Mucosa of rectum (tissue), 2 donors: ENCODE measurements at regions not wholly inside any gene's neighbourhood (a gene's known extent, or its start where the extent isn't known, plus 50 kb on each side); places are given as distances from the start of the nearest gene placed in this dataset.

Experiments
- H3K27ac ChIP-seq, 2 donors: one replicate each; pipeline ENCODE4 v1.7.0; 2013; ENCODE audit warnings: inconsistent platforms in 2 of 2, low read depth in 2 of 2, low read length in 2 of 2
- H3K27me3 ChIP-seq, 2 donors: one replicate each; pipeline ENCODE4 v1.7.0; 2013; ENCODE audit warnings: low read length in 2 of 2; ENCODE audit not compliant: control insufficient read depth in 2 of 2, insufficient read depth in 2 of 2
- H3K36me3 ChIP-seq, 2 donors: one replicate each; pipeline ENCODE4 v1.7.0; 2013; ENCODE audit warnings: low read length in 2 of 2; ENCODE audit not compliant: control insufficient read depth in 2 of 2, insufficient read depth in 2 of 2
- H3K4me1 ChIP-seq, 2 donors: one replicate each; pipeline ENCODE4 v1.7.0; 2013; ENCODE audit warnings: low read length in 2 of 2, mild to moderate bottlenecking in 1 of 2; ENCODE audit not compliant: control insufficient read depth in 2 of 2, insufficient read depth in 2 of 2
- H3K4me3 ChIP-seq, 2 donors: one replicate each; pipeline ENCODE4 v1.7.0; 2013; ENCODE audit warnings: low read length in 2 of 2
- H3K9ac ChIP-seq, 2 donors: one replicate each; pipeline ENCODE4 v1.7.0; 2013; ENCODE audit warnings: low read length in 2 of 2, low read depth in 1 of 2, mild to moderate bottlenecking in 1 of 2
- H3K9me3 ChIP-seq, 2 donors: one replicate each; pipeline ENCODE4 v1.7.0; 2013; ENCODE audit warnings: low read length in 2 of 2; ENCODE audit not compliant: control insufficient read depth in 2 of 2
- donor health status: healthy.
- donor health status: Normal muscosa, but diverticular disease.

DNA sequence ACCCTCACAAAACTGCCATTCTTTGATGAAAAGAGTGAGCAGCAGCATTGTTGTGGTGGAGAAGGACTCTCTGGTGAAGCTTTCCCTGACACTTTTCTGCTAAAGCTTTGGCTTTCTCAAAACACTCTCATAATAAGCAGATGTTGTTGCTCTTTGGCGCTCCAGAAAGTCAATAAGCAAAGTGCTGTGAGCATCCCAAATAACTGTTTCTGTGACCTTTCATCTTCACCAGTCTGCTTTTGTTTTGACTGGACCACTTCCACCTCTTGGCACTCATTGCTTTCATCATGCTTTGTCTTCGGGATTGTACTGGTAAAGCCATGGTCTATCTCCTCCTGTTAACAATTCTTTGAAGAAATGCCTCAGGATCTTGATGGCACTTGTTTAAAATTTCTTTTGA, 424.7 kb upstream of the TMPO start:
- no peaks in the 10 kb centered on the region for H3K27me3 ChIP-seq
- no peak overlapping the region for H3K9ac ChIP-seq
- no peaks in the 10 kb centered on the region for H3K4me1 ChIP-seq
- H3K36me3 ChIP-seq: no peaks in the 10 kb centered on the region
- H3K9me3 ChIP-seq: no peaks in the 10 kb centered on the region
- H3K27ac ChIP-seq: no peak overlapping the region
- no peak overlapping the region for H3K4me3 ChIP-seq

DNA sequence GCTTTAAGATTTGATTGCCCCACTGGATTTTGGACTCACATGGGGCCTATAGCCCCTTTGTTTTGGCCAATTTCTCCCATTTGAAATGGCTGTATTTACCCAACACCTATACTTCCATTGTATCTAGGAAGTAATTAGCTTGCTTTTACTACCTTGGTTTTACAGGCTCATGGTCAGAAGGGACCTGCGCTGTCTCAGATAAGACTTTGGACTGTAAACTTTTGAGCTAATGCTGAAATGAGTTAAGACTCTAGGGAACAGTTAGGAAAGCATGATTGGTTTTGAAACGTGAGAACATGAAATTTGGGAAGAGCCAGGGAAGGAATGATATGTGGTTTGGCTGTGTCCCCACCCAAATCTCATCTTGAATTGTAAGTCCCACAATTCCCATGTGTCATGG, 419.0 kb upstream of the TMPO start:
- Histone ChIP-seq H3K9ac (no peak overlapping the region), H3K27me3 (no peaks in the 10 kb centered on the region), H3K4me3 (no peak overlapping the region), H3K9me3 (no peaks in the 10 kb centered on the region), H3K36me3 (no peaks in the 10 kb centered on the region), H3K27ac (no peak overlapping the region), H3K4me1 (no peaks in the 10 kb centered on the region)

DNA sequence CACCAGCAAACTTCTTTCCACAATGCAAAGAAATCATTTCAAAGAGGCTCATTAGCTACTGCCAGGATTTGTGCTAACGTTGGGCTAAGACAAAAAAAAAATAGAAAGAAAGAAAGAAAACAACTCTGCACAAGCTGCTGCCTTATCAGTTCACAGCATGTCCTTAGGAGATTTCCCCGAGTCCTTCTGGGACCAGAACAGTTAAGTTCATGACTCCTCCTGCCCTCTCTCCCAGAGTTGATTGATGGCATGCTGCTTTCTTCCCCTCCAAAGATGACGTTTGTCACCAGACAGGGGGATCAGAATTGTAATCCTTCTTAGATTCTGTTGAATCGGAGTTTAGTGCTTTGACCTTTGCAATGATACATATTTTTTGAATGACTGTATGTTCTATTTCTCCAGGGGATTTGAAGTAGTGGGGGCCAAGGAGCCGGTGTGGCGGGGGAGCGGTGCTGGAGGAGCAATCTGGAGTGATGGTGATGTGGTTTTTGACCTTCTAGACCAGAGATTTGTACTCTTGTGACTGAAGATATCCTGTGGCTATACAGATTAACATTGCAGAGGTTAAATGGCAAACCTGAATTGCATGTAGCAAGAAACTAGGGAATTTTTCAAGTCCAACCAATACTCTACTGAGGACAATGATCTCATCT, 409.2 kb upstream of the TMPO start:
- no peaks in the 10 kb centered on the region for H3K4me1 ChIP-seq
- no peak overlapping the region for H3K4me3 ChIP-seq
- H3K9me3 ChIP-seq: no peaks in the 10 kb centered on the region
- H3K27me3 ChIP-seq: no peaks in the 10 kb centered on the region
- no peak overlapping the region for H3K9ac ChIP-seq
- H3K27ac ChIP-seq: no peak overlapping the region
- H3K36me3 ChIP-seq: no peaks in the 10 kb centered on the region

DNA sequence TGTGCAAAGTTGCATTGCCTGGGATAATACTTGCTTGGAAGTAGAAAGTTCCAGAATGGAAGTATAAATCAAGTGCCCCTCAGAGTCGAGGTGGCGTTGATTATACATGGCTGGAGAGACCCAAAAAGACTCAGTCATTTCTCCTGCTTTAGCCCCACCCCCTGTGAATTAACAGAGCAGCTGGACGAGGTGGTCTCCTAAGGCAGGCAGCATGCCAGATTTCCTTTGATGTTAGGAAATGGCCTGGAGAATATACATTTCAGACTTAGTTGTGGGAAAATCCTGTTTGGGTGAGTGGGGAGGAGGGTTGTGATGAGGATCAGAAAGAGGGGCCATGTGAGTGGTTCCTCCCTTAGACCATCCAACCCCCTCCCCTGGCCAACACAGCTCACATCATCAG, 406.1 kb upstream of the TMPO start:
- no peak overlapping the region for H3K9ac ChIP-seq
- no peaks in the 10 kb centered on the region for H3K27me3 ChIP-seq
- no peaks in the 10 kb centered on the region for H3K4me1 ChIP-seq
- no peak overlapping the region for H3K27ac ChIP-seq
- no peaks in the 10 kb centered on the region for H3K36me3 ChIP-seq
- no peaks in the 10 kb centered on the region for H3K9me3 ChIP-seq
- H3K4me3 ChIP-seq: no peak overlapping the region

DNA sequence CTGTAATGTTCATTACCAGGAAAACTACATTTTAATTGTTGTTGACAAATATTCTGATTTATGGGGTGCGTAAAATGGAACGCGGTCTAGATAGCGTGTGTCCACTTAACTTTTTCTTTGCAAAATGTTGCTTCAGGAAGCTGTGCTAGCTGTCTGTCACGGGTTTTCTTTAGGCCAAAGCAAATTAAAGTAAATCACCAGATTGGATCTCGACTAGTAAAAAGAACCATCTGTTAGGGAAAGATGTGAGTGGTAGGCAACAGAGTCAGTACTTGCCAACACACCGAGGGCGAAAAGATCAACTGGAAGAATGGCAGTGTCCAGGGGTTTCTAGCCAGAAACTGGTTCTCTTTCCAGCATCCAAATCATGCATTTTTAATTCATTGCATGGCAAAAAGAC, 404.9 kb upstream of the TMPO start:
- Histone ChIP-seq H3K27me3 (no peaks in the 10 kb centered on the region), H3K9ac (no peak overlapping the region), H3K27ac (no peak overlapping the region), H3K9me3 (no peaks in the 10 kb centered on the region), H3K36me3 (no peaks in the 10 kb centered on the region), H3K4me1 (no peaks in the 10 kb centered on the region), H3K4me3 (no peak overlapping the region)

DNA sequence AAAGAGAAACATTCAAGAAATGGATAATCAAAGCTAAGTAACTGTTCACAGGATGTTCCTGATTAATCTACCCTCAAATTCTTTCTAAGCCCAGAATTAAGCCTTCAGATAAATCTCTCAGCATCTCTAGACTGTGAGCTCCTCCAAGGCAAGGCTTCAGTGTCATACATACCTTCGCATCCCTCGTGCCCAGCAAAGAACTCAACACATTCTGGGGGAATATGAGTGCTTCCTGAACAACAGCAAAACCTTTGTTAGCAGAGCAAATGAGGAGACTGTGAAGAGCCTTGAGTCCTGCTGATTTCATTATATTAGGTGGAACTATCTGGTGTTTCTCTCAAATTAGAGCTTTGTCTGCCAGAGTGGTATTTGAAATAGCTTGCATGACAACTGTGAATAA, 401.8 kb upstream of the TMPO start:
- no peaks in the 10 kb centered on the region for H3K9me3 ChIP-seq
- no peak overlapping the region for H3K4me3 ChIP-seq
- H3K9ac ChIP-seq: no peak overlapping the region
- H3K36me3 ChIP-seq: no peaks in the 10 kb centered on the region
- H3K27ac ChIP-seq: no peak overlapping the region
- no peaks in the 10 kb centered on the region for H3K27me3 ChIP-seq
- H3K4me1 ChIP-seq: no peaks in the 10 kb centered on the region

DNA sequence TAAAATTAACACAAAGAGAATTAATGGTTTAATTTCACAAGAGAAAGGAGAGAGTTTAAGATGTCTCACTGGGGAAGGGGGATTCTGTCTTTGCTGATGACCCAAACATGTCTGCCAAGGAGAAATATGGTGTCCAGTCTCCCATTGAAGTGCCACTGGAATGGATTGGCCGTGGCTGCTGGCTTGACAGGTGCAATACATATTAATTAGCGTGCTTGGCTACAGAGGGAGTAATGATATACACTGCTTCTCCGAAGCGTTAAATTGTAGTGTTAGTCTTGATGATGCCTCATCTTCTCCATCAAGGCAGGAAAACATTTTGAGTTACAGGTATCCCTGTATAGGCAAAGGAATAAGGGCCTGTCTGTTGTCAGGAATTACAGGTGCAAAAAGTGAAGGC, 393.4 kb upstream of the TMPO start:
- H3K4me1 ChIP-seq: no peaks in the 10 kb centered on the region
- H3K9me3 ChIP-seq: no peaks in the 10 kb centered on the region
- H3K27ac ChIP-seq: no peak overlapping the region
- H3K4me3 ChIP-seq: no peak overlapping the region
- H3K27me3 ChIP-seq: no peaks in the 10 kb centered on the region
- H3K9ac ChIP-seq: no peak overlapping the region
- H3K36me3 ChIP-seq: no peaks in the 10 kb centered on the region

DNA sequence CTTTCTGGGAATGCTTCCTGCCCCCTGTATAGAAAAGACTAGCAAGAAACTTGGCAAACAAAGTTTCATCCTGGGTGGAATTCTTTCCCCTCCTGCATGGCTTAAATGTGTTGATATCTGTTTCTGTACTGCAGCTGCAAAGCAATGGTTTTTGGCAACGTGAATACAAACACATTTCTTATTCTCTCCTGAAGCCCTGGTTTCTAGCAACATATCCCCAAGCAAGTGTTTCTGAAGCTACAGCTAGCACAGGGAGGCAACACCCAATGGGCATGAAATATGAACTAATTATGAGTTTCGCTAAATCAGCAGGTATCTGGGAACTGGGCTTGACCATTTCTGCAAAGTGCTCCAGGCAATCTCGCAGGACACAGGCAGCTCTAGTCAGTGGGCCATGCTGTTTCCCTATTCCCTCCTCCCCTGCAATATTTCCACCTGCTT, 392.3 kb upstream of the TMPO start:
- H3K4me3 ChIP-seq: no peak overlapping the region
- no peaks in the 10 kb centered on the region for H3K9me3 ChIP-seq
- no peaks in the 10 kb centered on the region for H3K36me3 ChIP-seq
- H3K27ac ChIP-seq: no peak overlapping the region
- H3K27me3 ChIP-seq: no peaks in the 10 kb centered on the region
- no peaks in the 10 kb centered on the region for H3K4me1 ChIP-seq
- H3K9ac ChIP-seq: no peak overlapping the region

DNA sequence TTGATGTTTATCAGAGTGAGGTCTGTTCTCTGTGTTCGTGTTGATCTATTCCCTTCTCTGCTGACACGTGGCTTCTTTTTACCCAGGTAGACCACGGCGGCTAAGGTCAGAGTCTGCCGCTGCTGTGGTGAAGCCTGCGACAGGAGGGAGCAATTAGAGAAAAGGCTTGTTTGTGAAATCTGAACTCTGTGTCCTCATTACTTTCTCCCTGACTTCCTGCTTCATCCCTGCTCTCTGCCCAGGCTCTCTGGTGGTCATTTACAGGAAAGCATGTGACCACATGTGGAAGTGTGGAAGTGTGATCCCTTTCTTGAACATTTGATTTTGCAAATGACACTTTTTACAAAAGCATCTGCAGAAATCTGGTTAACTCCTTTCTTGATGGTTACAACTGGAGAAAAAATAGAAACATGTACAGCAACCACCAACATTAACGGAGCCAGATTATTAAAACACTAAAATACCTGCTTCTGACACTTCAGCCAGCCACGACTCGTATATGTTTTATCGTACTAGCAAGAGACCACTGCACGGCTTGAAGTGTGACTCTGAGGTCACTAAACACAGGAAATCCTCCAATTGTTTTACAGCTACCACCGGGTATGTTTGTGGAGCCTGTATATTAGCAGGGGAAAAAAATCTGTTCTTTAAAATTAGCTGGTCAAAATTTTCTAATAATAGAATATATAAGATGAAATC, 388.6 kb upstream of the TMPO start:
- Histone ChIP-seq H3K9me3 (no peaks in the 10 kb centered on the region), H3K4me1 (no peaks in the 10 kb centered on the region), H3K4me3 (no peak overlapping the region), H3K27me3 (no peaks in the 10 kb centered on the region), H3K36me3 (no peaks in the 10 kb centered on the region), H3K9ac (no peak overlapping the region), H3K27ac (no peak overlapping the region)

DNA sequence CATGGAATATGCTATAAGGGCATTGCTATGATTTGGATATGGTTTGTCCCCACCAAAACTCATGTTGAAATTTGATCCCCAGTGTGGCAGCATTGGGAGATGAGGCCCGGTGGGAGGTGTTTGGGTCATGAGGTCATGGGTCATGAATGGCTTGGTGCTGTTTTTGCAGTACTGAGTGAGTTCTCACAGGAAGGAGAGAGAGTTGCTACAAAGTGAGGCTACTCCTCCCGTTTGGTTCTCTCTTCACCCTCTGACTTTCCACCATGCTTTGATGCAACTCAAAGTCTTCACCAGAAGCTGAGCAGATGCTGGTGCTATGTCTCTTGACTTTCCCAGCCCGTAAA, 388.1 kb upstream of the TMPO start:
- H3K4me1 ChIP-seq: no peaks in the 10 kb centered on the region
- H3K9me3 ChIP-seq: no peaks in the 10 kb centered on the region
- H3K9ac ChIP-seq: no peak overlapping the region
- H3K4me3 ChIP-seq: no peak overlapping the region
- no peak overlapping the region for H3K27ac ChIP-seq
- no peaks in the 10 kb centered on the region for H3K27me3 ChIP-seq
- H3K36me3 ChIP-seq: no peaks in the 10 kb centered on the region
